CD4-positive, alpha-beta T cell (primary cell): ENCODE measurements at regions not wholly inside any gene's neighbourhood (a gene's known extent, or its start where the extent isn't known, plus 50 kb on each side); places are given as distances from the start of the nearest gene placed in this dataset.

ENCODE experiments used
- ATAC-seq: fragments of 200-7000 bp; cut with Tn5 transposase; one replicate; pipeline ENCODE4 v1.10.0; 2022; ENCODE audit warnings: mild to moderate bottlenecking; ENCODE audit not compliant: poor library complexity
- CTCF ChIA-PET: fragments of 350-600 bp; sonication (Branson Sonifier 250); formaldehyde crosslinking; loops from one replicate; lab custom pipeline; 2021; ENCODE audit warnings: antibody characterized with exemption, inconsistent platforms; lab: Charles Lee
- POLR2A ChIA-PET: fragments of 350-600 bp; sonication (Branson Sonifier 250); formaldehyde crosslinking; loops from one replicate; lab custom pipeline; 2021; ENCODE audit warnings: antibody characterized with exemption, inconsistent platforms; lab: Charles Lee
- DNase-seq, 14 experiments: peaks; one replicate each; pipeline ENCODE4 v3.0.0-alpha.2; 2013 to 2020; ENCODE audit warnings: mixed read lengths in 2 of 14
- H3K27ac ChIP-seq, 2 donors: one replicate each; pipeline versions ENCODE4 v1.5.1 to v1.7.0; 2013; ENCODE audit warnings: low read length in 2 of 2, low read depth in 1 of 2, mild to moderate bottlenecking in 1 of 2
- H3K27me3 ChIP-seq, 2 experiments: 1 replicate in 1 of 2; 2 replicates in 1 of 2; pipeline versions ENCODE4 v1.6.1 to v1.7.0; 2013; ENCODE audit warnings: low read length in 2 of 2, control low read depth in 1 of 2, mild to moderate bottlenecking in 1 of 2, moderate library complexity in 1 of 2; ENCODE audit not compliant: insufficient read depth in 2 of 2, control insufficient read depth in 1 of 2
- H3K36me3 ChIP-seq: one replicate; pipeline ENCODE4 v1.6.1; 2013; ENCODE audit warnings: low read length, control low read depth; ENCODE audit not compliant: insufficient read depth
- H3K4me1 ChIP-seq: one replicate; pipeline ENCODE4 v1.6.1; 2013; ENCODE audit warnings: low read length, control low read depth; ENCODE audit not compliant: insufficient read depth
- H3K4me3 ChIP-seq: one replicate; pipeline ENCODE4 v1.5.1; 2013; ENCODE audit warnings: mild to moderate bottlenecking, low read length, moderate library complexity
- H3K9me3 ChIP-seq, 2 experiments: 1 replicate in 1 of 2; 2 replicates in 1 of 2; pipeline versions ENCODE4 v1.6.1 to v1.7.0; 2013; ENCODE audit warnings: low read length in 2 of 2, mild to moderate bottlenecking in 2 of 2, control low read depth in 1 of 2, moderate library complexity in 1 of 2; ENCODE audit not compliant: control insufficient read depth in 1 of 2, insufficient read depth in 1 of 2
- H3K27ac Mint-ChIP-seq: one replicate; pipeline ENCODE4 v1.8.0; 2020; ENCODE audit warnings: mixed read lengths
- H3K27me3 Mint-ChIP-seq: one replicate; pipeline ENCODE4 v1.8.0; 2021; ENCODE audit warnings: mixed read lengths
- H3K36me3 Mint-ChIP-seq: one replicate; pipeline ENCODE4 v1.8.0; 2021; ENCODE audit warnings: low read depth, mixed read lengths
- H3K4me1 Mint-ChIP-seq: one replicate; pipeline ENCODE4 v1.8.0; 2021; ENCODE audit warnings: low read depth, mixed read lengths
- H3K4me3 Mint-ChIP-seq: one replicate; pipeline ENCODE4 v1.8.0; 2020; ENCODE audit warnings: mild to moderate bottlenecking, mixed read lengths
- H3K9me3 Mint-ChIP-seq: one replicate; pipeline ENCODE4 v1.8.0; 2020; ENCODE audit warnings: mixed read lengths
- intact Hi-C, 2 experiments: fragments of 100-400 bp; cut with DNase I in 1 of 2; cut with micrococcal nuclease in 1 of 2; formaldehyde crosslinking; loops; one replicate each; pipeline versions ENCODE4 v1.15.1 to v1.9.0; 2023 to 2025; cut with DNase I, micrococcal nuclease
- TF ChIP-seq, protein P1 (sequence below): fragments of 200-600 bp; IDR thresholded peaks from one replicate; pipeline ENCODE4 v1.8.0; 2022; ENCODE audit warnings: antibody characterized with exemption, mild to moderate bottlenecking

DNA sequence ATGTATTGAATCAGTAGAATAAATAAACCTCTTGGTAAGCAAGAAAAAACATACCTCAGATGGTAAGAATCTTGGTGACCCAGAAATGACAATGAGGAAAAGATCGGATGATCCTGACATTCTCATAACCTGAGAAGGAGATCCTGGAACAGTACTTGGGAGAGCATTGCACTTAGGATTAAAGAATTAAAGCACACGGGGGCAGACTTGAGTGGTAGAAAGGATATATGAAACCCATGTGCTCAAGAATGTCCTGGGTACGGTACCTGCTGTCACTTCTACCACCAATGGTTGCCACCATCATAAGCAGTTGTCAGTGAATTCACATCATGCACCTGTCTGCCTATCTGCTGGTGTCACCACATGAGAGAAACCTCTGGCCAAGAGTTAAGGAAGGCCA lies 108.9 kb upstream of the GJB5 start:
- no peaks in the 10 kb centered on the region for H3K9me3 ChIP-seq
- Mint-ChIP-seq H3K36me3 (no peaks in the 10 kb centered on the region), H3K27me3 (peaks cover 65% of the 10 kb centered on the region), H3K9me3 (no peaks in the 10 kb centered on the region), H3K27ac (no peak overlapping the region), H3K4me1 (no peaks in the 10 kb centered on the region), H3K4me3 (no peak overlapping the region)
- peaks cover 15 to 21% of the 10 kb centered on the region in 2 experiments for H3K27me3 ChIP-seq
- POLR2A ChIA-PET, result no interaction called here
- no peak for DNase-seq
- H3K4me3 ChIP-seq, result no peak overlapping the region
- no peak overlapping the region for H3K27ac ChIP-seq
- TF ChIP-seq, protein P1, sequence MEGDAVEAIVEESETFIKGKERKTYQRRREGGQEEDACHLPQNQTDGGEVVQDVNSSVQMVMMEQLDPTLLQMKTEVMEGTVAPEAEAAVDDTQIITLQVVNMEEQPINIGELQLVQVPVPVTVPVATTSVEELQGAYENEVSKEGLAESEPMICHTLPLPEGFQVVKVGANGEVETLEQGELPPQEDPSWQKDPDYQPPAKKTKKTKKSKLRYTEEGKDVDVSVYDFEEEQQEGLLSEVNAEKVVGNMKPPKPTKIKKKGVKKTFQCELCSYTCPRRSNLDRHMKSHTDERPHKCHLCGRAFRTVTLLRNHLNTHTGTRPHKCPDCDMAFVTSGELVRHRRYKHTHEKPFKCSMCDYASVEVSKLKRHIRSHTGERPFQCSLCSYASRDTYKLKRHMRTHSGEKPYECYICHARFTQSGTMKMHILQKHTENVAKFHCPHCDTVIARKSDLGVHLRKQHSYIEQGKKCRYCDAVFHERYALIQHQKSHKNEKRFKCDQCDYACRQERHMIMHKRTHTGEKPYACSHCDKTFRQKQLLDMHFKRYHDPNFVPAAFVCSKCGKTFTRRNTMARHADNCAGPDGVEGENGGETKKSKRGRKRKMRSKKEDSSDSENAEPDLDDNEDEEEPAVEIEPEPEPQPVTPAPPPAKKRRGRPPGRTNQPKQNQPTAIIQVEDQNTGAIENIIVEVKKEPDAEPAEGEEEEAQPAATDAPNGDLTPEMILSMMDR, result no peak
- intact Hi-C loops, result no loop called here
- no peaks in the 10 kb centered on the region for H3K36me3 ChIP-seq
- CTCF ChIA-PET, result no interaction called here
- H3K4me1 ChIP-seq, result no peaks in the 10 kb centered on the region
- ATAC-seq, result no peak

DNA sequence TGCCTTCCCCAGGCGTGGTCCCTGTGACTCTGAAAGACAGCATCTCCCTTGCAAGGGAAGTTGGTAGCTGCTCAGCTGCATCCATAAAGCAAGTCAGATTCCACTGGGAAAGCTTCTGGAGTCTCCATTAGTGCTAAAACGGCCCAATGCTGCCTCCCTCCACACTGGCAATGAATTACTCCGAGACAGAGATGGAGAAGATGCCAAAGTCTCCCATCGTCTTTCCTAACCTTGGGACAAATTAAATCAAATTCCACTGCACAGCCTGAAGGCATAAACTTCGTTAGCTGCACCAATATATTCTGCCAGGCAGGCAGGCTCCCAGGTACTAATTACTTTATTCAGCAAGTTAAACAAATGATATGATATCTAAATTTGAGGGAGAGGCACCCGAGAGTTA lies 106.3 kb upstream of the GJB5 start:
- H3K27ac ChIP-seq, result no peak overlapping the region
- H3K27me3 ChIP-seq, result peaks cover 10 to 21% of the 10 kb centered on the region in 2 experiments
- no peaks in the 10 kb centered on the region for H3K36me3 ChIP-seq
- intact Hi-C loops, result no loop called here
- no peaks in the 10 kb centered on the region for H3K9me3 Mint-ChIP-seq
- ChIA-PET CTCF (no interaction called here), POLR2A (no interaction called here)
- H3K9me3 ChIP-seq, result no peaks in the 10 kb centered on the region
- peaks cover 63% of the 10 kb centered on the region for H3K27me3 Mint-ChIP-seq
- H3K4me3 ChIP-seq, result no peak overlapping the region
- H3K36me3 Mint-ChIP-seq, result no peaks in the 10 kb centered on the region
- TF ChIP-seq, protein P1, result no peak
- DNase-seq (no peak), ATAC-seq (no peak)
- H3K27ac Mint-ChIP-seq, result no peak overlapping the region
- H3K4me1 ChIP-seq, result no peaks in the 10 kb centered on the region
- H3K4me1 Mint-ChIP-seq, result no peaks in the 10 kb centered on the region
- H3K4me3 Mint-ChIP-seq, result no peak overlapping the region

DNA sequence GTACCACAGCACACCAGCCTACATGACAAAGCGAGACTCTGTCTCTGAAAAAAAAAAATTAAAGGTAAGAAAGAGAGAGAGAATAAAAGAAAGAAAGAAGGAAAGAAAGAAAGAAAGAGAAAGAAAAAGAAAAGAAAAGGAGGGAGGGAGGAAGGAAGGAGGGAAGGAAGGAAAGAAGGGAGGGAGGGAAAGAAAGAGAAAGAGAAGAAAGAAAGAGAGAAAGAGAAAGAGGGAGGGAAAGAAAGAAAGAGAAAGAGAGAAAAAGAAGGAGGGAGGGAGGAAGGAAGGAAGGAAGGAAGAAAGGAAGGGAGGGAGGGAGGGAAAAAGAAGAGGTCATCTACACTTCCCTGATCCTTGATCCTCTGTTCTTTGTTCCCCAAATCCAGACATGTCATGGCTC lies 104.8 kb upstream of the GJB5 start:
- no peaks in the 10 kb centered on the region for H3K4me1 ChIP-seq
- H3K27ac ChIP-seq, result no peak overlapping the region
- DNase-seq (no peak), ATAC-seq (no peak)
- no peak overlapping the region for H3K27ac Mint-ChIP-seq
- peaks cover 10 to 21% of the 10 kb centered on the region in 2 experiments for H3K27me3 ChIP-seq
- intact Hi-C loops, result no loop called here
- H3K36me3 Mint-ChIP-seq, result no peaks in the 10 kb centered on the region
- TF ChIP-seq, protein P1, result no peak
- no peaks in the 10 kb centered on the region for H3K9me3 Mint-ChIP-seq
- H3K4me3 Mint-ChIP-seq, result no peak overlapping the region
- H3K9me3 ChIP-seq, result no peaks in the 10 kb centered on the region
- H3K4me1 Mint-ChIP-seq, result no peaks in the 10 kb centered on the region
- no peaks in the 10 kb centered on the region for H3K36me3 ChIP-seq
- H3K4me3 ChIP-seq, result no peak overlapping the region
- ChIA-PET CTCF (no interaction called here), POLR2A (no interaction called here)
- H3K27me3 Mint-ChIP-seq, result peaks cover 69% of the 10 kb centered on the region
